ENCODE measurements at regions not wholly inside any gene's neighbourhood (a gene's known extent, or its start where the extent isn't known, plus 50 kb on each side); places are given as distances from the start of the nearest gene placed in this dataset.

DNA sequence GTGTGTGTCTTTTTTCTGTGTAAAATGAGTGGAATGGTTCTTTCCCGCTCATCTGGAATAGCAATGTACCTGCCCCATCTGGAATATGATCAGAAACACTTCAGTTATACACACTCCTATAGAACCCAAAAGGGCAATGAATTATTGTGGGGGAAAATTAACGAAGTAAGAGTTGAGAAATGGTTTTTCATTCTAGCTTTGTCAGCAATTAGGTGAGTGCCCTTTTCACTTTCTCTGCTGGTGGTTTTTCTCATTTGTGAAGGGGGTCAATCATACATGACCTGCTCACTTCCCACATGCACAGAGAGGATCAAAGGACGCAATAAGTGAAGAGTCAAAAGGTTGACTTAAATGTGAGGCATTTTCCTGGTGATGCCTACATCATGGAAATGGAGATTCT is 168.0 kb downstream of the HS3ST3B1 start:
- TF ChIP-seq, protein P1, sequence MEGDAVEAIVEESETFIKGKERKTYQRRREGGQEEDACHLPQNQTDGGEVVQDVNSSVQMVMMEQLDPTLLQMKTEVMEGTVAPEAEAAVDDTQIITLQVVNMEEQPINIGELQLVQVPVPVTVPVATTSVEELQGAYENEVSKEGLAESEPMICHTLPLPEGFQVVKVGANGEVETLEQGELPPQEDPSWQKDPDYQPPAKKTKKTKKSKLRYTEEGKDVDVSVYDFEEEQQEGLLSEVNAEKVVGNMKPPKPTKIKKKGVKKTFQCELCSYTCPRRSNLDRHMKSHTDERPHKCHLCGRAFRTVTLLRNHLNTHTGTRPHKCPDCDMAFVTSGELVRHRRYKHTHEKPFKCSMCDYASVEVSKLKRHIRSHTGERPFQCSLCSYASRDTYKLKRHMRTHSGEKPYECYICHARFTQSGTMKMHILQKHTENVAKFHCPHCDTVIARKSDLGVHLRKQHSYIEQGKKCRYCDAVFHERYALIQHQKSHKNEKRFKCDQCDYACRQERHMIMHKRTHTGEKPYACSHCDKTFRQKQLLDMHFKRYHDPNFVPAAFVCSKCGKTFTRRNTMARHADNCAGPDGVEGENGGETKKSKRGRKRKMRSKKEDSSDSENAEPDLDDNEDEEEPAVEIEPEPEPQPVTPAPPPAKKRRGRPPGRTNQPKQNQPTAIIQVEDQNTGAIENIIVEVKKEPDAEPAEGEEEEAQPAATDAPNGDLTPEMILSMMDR (IDR thresholded peaks at IDR 0.05 in 2 of 3, conservative IDR thresholded peaks at IDR 0.05 in 1 of 3; ENCODE audit: borderline replicate concordance in 1 of 3, insufficient read depth in 1 of 3, low read depth in 2 of 3, low read length in 2 of 3), result no peak
- TF ChIP-seq EZH2 (IDR thresholded peaks at IDR 0.05) (no peak), POLR2AphosphoS5 (IDR thresholded peaks at IDR 0.05; ENCODE audit: low read depth, low read length) (no peak), EZH2phosphoT487 (IDR thresholded peaks at IDR 0.05; ENCODE audit: borderline replicate concordance) (no peak), RAD21 (IDR thresholded peaks at IDR 0.05; ENCODE audit: low read depth) (no peak)
- TF ChIP-seq, protein P2, sequence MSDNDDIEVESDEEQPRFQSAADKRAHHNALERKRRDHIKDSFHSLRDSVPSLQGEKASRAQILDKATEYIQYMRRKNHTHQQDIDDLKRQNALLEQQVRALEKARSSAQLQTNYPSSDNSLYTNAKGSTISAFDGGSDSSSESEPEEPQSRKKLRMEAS (IDR thresholded peaks at IDR 0.05), result no peak
- TF ChIP-seq, protein P3, sequence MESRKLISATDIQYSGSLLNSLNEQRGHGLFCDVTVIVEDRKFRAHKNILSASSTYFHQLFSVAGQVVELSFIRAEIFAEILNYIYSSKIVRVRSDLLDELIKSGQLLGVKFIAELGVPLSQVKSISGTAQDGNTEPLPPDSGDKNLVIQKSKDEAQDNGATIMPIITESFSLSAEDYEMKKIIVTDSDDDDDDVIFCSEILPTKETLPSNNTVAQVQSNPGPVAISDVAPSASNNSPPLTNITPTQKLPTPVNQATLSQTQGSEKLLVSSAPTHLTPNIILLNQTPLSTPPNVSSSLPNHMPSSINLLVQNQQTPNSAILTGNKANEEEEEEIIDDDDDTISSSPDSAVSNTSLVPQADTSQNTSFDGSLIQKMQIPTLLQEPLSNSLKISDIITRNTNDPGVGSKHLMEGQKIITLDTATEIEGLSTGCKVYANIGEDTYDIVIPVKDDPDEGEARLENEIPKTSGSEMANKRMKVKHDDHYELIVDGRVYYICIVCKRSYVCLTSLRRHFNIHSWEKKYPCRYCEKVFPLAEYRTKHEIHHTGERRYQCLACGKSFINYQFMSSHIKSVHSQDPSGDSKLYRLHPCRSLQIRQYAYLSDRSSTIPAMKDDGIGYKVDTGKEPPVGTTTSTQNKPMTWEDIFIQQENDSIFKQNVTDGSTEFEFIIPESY (IDR thresholded peaks at IDR 0.05; ENCODE audit: extremely low read depth, insufficient replicate concordance, low read length), result no peak
- TF ChIP-seq, protein P4, sequence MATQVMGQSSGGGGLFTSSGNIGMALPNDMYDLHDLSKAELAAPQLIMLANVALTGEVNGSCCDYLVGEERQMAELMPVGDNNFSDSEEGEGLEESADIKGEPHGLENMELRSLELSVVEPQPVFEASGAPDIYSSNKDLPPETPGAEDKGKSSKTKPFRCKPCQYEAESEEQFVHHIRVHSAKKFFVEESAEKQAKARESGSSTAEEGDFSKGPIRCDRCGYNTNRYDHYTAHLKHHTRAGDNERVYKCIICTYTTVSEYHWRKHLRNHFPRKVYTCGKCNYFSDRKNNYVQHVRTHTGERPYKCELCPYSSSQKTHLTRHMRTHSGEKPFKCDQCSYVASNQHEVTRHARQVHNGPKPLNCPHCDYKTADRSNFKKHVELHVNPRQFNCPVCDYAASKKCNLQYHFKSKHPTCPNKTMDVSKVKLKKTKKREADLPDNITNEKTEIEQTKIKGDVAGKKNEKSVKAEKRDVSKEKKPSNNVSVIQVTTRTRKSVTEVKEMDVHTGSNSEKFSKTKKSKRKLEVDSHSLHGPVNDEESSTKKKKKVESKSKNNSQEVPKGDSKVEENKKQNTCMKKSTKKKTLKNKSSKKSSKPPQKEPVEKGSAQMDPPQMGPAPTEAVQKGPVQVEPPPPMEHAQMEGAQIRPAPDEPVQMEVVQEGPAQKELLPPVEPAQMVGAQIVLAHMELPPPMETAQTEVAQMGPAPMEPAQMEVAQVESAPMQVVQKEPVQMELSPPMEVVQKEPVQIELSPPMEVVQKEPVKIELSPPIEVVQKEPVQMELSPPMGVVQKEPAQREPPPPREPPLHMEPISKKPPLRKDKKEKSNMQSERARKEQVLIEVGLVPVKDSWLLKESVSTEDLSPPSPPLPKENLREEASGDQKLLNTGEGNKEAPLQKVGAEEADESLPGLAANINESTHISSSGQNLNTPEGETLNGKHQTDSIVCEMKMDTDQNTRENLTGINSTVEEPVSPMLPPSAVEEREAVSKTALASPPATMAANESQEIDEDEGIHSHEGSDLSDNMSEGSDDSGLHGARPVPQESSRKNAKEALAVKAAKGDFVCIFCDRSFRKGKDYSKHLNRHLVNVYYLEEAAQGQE (IDR thresholded peaks at IDR 0.05; ENCODE audit: low read depth), result no peak
